SU-DHL-6 (cell line): ENCODE measurements at regions not wholly inside any gene's neighbourhood (a gene's known extent, or its start where the extent isn't known, plus 50 kb on each side); places are given as distances from the start of the nearest gene placed in this dataset.

ENCODE experiments used
- H2AFZ ChIP-seq: fragments of 200-600 bp; sonication (generic); 2 replicates; pipeline ENCODE4 v1.6.1; 2014; ENCODE audit warnings: low read depth, mild to moderate bottlenecking, moderate library complexity, mixed read lengths, antibody characterized with exemption, low read length; ENCODE audit not compliant: severe bottlenecking
- H3F3A ChIP-seq: fragments of 200-600 bp; shearing (Covaris generic); 2 replicates; pipeline ENCODE4 v1.6.0; 2016; ENCODE audit warnings: antibody characterized with exemption, mild to moderate bottlenecking; ENCODE audit not compliant: insufficient read depth
- H3K27ac ChIP-seq: fragments of 200-600 bp; sonication (generic); 2 replicates; pipeline ENCODE4 v1.5.1; 2016; ENCODE audit warnings: low read depth, mild to moderate bottlenecking, low read length, moderate library complexity, mixed read lengths
- H3K27me3 ChIP-seq: fragments of 200-600 bp; sonication (generic), shearing (Covaris generic); 2 replicates; pipeline ENCODE4 v1.6.0; 2014; ENCODE audit warnings: mild to moderate bottlenecking, low read length
- H3K36me3 ChIP-seq: fragments of 200-600 bp; sonication (generic); 2 replicates; pipeline ENCODE4 v1.6.1; 2014; ENCODE audit warnings: mild to moderate bottlenecking, low read length, mixed read lengths
- H3K4me2 ChIP-seq: fragments of 300-600, 200-600 bp; shearing (Covaris generic), sonication (generic); 2 replicates; pipeline ENCODE4 v1.6.0; 2014; ENCODE audit warnings: low read length, low read depth, mild to moderate bottlenecking; ENCODE audit not compliant: poor library complexity, severe bottlenecking
- H3K4me3 ChIP-seq: fragments of 200-600 bp; sonication (generic); 2 replicates; pipeline ENCODE4 v1.5.1; 2014; ENCODE audit warnings: antibody characterized with exemption, low read length, mild to moderate bottlenecking, mixed read lengths; ENCODE audit not compliant: insufficient read depth, poor library complexity, severe bottlenecking
- H3K79me2 ChIP-seq: fragments of 200-600 bp; sonication (generic); 2 replicates; pipeline ENCODE4 v1.6.1; 2014; ENCODE audit warnings: mild to moderate bottlenecking, low read length, moderate library complexity; ENCODE audit not compliant: insufficient read depth
- H3K9ac ChIP-seq: fragments of 200-600 bp; sonication (generic); 2 replicates; pipeline ENCODE4 v1.7.0; 2014; ENCODE audit warnings: mild to moderate bottlenecking, low read length
- H3K9me2 ChIP-seq: fragments of 200-600 bp; sonication (generic); replicated peaks from 2 replicates; pipeline ENCODE4 v1.6.1; 2014; ENCODE audit warnings: low read length; ENCODE audit not compliant: insufficient read depth
- H3K9me3 ChIP-seq: fragments of 200-600 bp; sonication (generic); 2 replicates; pipeline ENCODE4 v1.6.1; 2014; ENCODE audit warnings: low read length, mixed read lengths; ENCODE audit not compliant: insufficient read depth
- H4K20me1 ChIP-seq: fragments of 200-600 bp; sonication (generic); 2 replicates; pipeline ENCODE4 v1.6.1; 2014; ENCODE audit warnings: low read depth, mild to moderate bottlenecking, antibody characterized with exemption, low read length, moderate library complexity, mixed read lengths
- EZH2phosphoT487 ChIP-seq: fragments of 200-600 bp; sonication (generic), shearing (Covaris generic); conservative IDR thresholded peaks from 2 replicates; pipeline ENCODE4 v1.6.1; 2018; ENCODE audit warnings: mild to moderate bottlenecking, antibody characterized with exemption, low read length, moderate library complexity, mixed read lengths
- TF ChIP-seq, protein P1 (sequence below): fragments of 200-600 bp; sonication (generic); IDR thresholded peaks from one replicate; pipeline ENCODE4 v1.5.1; 2017; ENCODE audit warnings: antibody characterized with exemption, mild to moderate bottlenecking, low read length, moderate library complexity; ENCODE audit not compliant: insufficient read depth, poor library complexity, severe bottlenecking

DNA sequence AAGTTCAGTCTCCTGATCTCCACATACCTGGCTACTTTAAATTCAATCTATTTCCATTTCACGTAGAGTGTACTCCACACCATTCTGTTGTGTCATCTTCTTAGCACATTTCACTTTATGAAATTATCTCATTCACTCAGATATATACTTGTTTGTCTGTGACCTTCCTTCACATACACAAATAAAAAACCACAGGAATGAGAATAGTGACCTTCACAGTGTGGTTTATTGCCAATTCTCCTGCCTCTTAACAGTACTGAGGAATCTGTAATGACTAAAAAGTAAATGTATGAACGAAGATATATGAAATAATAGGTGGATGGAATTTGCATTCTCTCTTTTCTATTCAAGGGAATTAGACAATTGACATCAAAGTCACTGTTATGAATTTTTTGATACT lies 183.9 kb upstream of the PCDH7 start:
- Histone ChIP-seq H3K36me3 (no peaks in the 10 kb centered on the region), H3K27me3 (no peaks in the 10 kb centered on the region), H3K27ac (no peak overlapping the region), H3K9ac (no peak overlapping the region), H3F3A (no peaks in the 10 kb centered on the region), H3K4me3 (no peak overlapping the region), H3K4me2 (no peak overlapping the region), H3K79me2 (no peaks in the 10 kb centered on the region), H3K9me3 (no peaks in the 10 kb centered on the region), H2AFZ (no peak overlapping the region), H3K9me2 (no peaks in the 10 kb centered on the region), H4K20me1 (no peaks in the 10 kb centered on the region)
- TF ChIP-seq, protein P1, sequence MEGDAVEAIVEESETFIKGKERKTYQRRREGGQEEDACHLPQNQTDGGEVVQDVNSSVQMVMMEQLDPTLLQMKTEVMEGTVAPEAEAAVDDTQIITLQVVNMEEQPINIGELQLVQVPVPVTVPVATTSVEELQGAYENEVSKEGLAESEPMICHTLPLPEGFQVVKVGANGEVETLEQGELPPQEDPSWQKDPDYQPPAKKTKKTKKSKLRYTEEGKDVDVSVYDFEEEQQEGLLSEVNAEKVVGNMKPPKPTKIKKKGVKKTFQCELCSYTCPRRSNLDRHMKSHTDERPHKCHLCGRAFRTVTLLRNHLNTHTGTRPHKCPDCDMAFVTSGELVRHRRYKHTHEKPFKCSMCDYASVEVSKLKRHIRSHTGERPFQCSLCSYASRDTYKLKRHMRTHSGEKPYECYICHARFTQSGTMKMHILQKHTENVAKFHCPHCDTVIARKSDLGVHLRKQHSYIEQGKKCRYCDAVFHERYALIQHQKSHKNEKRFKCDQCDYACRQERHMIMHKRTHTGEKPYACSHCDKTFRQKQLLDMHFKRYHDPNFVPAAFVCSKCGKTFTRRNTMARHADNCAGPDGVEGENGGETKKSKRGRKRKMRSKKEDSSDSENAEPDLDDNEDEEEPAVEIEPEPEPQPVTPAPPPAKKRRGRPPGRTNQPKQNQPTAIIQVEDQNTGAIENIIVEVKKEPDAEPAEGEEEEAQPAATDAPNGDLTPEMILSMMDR, result no peak
- TF ChIP-seq EZH2phosphoT487, result no peak

DNA sequence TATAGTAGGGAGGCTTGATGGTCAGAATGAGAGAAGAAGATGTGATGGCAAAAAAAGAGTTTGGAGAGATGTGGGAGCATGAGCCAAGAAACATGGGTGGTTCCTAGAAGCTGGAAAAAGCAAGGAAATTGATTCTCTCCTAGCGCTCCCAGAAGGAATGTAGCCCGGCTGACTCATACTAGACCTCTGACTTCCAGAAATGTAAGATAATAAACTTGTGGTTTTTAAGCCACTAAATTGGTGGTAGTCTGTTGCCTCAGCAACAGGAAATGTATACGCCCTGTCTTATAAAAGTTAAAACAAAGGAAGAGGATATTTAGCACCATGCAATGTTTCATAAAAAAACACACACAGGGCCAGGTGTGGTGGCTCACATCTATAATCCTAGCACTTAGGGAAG lies 182.7 kb upstream of the PCDH7 start:
- H3K27ac ChIP-seq, result no peak overlapping the region
- H3K4me2 ChIP-seq, result no peak overlapping the region
- H3K9me2 ChIP-seq, result no peaks in the 10 kb centered on the region
- H3K36me3 ChIP-seq, result no peaks in the 10 kb centered on the region
- H3K9me3 ChIP-seq, result no peaks in the 10 kb centered on the region
- H3K27me3 ChIP-seq, result no peaks in the 10 kb centered on the region
- H2AFZ ChIP-seq, result no peak overlapping the region
- H3K79me2 ChIP-seq, result no peaks in the 10 kb centered on the region
- no peaks in the 10 kb centered on the region for H4K20me1 ChIP-seq
- no peaks in the 10 kb centered on the region for H3F3A ChIP-seq
- H3K9ac ChIP-seq, result no peak overlapping the region
- TF ChIP-seq, protein P1, result no peak
- TF ChIP-seq EZH2phosphoT487, result no peak
- no peak overlapping the region for H3K4me3 ChIP-seq

DNA sequence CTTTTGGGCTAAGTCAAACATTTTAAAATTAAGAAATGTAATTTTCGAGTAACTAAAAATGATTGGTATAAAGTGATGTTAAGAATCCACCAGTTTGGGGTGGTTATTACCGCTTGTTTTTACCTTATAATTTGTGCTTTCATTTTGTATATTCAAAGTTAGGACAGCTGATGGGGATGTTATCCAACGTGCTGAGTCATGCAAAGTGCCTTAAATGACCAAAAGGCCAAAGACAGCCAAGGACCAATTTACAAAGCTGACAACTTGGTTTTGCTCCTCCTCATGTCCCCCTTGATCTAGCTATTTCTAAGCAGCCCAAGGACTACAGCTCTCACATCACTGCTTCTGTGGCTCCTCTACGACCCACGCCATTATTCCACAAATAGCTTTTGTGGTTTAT lies 181.4 kb upstream of the PCDH7 start:
- no peak overlapping the region for H2AFZ ChIP-seq
- no peak overlapping the region for H3K27ac ChIP-seq
- no peak overlapping the region for H3K9ac ChIP-seq
- H3K27me3 ChIP-seq, result no peaks in the 10 kb centered on the region
- no peaks in the 10 kb centered on the region for H3K9me3 ChIP-seq
- H3K4me3 ChIP-seq, result no peak overlapping the region
- no peaks in the 10 kb centered on the region for H4K20me1 ChIP-seq
- TF ChIP-seq, protein P1, result no peak
- no peak for TF ChIP-seq EZH2phosphoT487
- no peak overlapping the region for H3K4me2 ChIP-seq
- H3K36me3 ChIP-seq, result no peaks in the 10 kb centered on the region
- no peaks in the 10 kb centered on the region for H3F3A ChIP-seq
- H3K79me2 ChIP-seq, result no peaks in the 10 kb centered on the region
- H3K9me2 ChIP-seq, result no peaks in the 10 kb centered on the region

DNA sequence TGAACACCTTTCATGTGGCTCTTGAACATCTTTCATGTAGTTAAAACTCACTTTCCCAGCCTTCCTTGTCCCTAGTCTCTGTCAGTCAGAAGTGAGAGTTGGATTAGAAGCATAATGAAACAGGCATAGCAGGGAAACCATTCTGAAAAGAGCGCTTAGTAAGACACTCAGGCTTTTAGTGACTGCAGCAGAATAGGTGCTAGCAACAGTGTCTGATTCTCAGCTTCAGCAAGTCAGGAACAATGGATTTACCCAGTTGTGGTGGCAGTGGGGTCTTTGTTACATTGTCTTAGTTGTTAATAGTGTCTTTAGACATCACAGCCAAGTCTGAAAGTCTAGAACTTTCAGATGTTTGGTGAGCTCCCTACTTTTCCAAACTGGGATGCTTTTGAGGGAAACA lies 177.1 kb upstream of the PCDH7 start:
- Histone ChIP-seq H3K9me3 (no peaks in the 10 kb centered on the region), H3K9ac (no peak overlapping the region), H4K20me1 (no peaks in the 10 kb centered on the region), H3F3A (no peaks in the 10 kb centered on the region), H3K36me3 (no peaks in the 10 kb centered on the region), H3K9me2 (no peaks in the 10 kb centered on the region), H3K4me3 (no peak overlapping the region), H3K79me2 (no peaks in the 10 kb centered on the region), H3K27me3 (no peaks in the 10 kb centered on the region), H3K27ac (no peak overlapping the region), H3K4me2 (no peak overlapping the region), H2AFZ (no peak overlapping the region)
- no peak for TF ChIP-seq EZH2phosphoT487
- TF ChIP-seq, protein P1, result no peak
